ENCODE measurements at regions not wholly inside any gene's neighbourhood (a gene's known extent, or its start where the extent isn't known, plus 50 kb on each side); places are given as distances from the start of the nearest gene placed in this dataset.

DNA sequence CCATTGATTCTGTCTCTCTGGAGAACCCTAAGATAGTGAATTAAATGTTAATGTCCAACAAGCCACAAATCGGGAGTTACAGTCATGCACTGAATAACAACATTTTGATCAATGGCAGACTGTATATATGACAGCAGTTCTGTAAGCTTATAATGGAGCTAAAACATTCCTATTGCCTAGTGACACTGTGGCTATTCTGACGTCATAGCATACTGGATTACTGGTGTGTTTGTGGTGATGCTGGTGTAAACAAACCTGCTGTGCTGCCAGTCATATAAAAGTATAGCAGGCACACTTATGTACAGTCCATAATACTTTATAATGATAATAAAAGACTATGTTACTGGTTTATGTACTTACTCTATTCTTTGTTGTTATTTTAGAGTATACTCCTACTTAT lies 56.7 kb upstream of the BICD1 start:
- no peak overlapping the region for H3K4me3 Mint-ChIP-seq
- H3K9me3 Mint-ChIP-seq (ENCODE audit: insufficient read depth) = peaks cover 13% of the 10 kb centered on the region
- no peak for DNase-seq
- no peak overlapping the region for H3K27ac Mint-ChIP-seq
- ATAC-seq = no peak
- POLR2A ChIA-PET = no interaction called here
- CTCF ChIA-PET = no interaction called here
- H3K4me1 Mint-ChIP-seq (ENCODE audit: low read depth) = peaks cover 11% of the 10 kb centered on the region
- no peaks in the 10 kb centered on the region for H3K27me3 Mint-ChIP-seq (ENCODE audit: low read depth)
- H3K36me3 Mint-ChIP-seq (ENCODE audit: low read depth) = peaks cover 8% of the 10 kb centered on the region

DNA sequence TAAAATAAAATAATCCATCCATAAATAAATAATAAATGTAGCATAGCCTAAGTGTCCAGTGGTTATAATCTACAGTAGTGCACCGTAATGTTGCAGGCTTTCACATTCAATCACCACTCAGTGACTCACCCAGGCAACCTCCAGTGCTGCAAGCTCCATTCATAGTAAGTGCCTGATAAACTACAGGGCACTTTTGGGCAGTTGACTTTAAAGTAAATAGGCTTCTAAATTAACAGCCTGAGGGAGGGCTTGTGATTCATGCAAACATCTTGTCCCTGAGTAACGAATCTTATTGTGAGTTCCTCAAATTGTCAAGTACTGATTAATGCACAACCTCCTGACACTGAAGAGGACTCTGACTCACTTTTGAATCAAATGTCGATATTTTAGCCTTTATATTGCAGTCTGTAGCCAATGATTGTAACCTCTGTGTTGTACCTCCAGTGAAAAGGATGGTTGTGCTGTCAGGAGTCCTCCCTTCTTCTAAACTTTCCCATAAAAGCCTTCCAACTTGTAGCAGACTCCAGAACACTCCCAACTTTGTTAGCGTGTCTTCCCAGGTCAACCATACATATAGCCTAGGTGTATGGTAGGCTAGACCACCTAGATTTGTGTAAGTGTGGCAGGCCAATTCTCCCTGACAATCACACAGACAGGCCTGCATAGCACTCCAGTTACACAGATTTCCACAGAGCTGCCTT lies 55.0 kb upstream of the BICD1 start:
- Mint-ChIP-seq H3K27me3 (ENCODE audit: low read depth) (no peaks in the 10 kb centered on the region), H3K9me3 (ENCODE audit: insufficient read depth) (peaks cover 10% of the 10 kb centered on the region), H3K4me3 (no peak overlapping the region), H3K36me3 (ENCODE audit: low read depth) (peaks cover 4% of the 10 kb centered on the region), H3K27ac (no peak overlapping the region), H3K4me1 (ENCODE audit: low read depth) (peaks cover 7% of the 10 kb centered on the region)
- no peak for ATAC-seq
- DNase-seq = no peak
- POLR2A ChIA-PET = interaction anchor here (1.0 kb wide), 1 partner anchor 393 kb away, joined by 3 read pairs; the partner anchor contains the start of gene ETFBKMT
- CTCF ChIA-PET = interaction anchor here (1.2 kb wide), 1 partner anchor 24 kb away, joined by 3 read pairs; no protein-coding TSS in a partner anchor

DNA sequence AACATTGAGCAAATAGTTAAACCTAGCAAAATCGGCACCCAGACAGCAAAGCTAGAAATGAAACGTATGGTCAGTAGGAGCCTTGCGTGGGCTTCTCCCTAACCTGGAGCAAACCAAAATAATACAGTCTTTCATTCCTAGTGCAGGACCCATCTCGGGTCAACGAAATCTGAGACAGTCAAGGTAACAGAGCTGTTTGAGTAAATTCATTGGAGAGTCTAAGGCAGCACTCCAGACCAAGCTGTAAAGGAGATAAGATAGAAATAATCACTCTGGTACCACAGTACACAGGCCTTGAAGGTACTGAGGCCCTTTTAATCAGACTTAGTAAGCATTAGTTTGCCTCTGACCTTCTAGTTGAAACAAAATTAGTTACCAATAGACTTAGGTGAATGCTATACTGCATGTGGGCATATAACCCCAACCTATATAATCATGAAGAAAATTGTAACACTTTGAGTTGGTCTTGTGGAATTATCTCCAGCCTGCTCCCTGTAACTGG lies 54.4 kb upstream of the BICD1 start:
- H3K27ac Mint-ChIP-seq = no peak overlapping the region
- peaks cover 10% of the 10 kb centered on the region for H3K9me3 Mint-ChIP-seq (ENCODE audit: insufficient read depth)
- DNase-seq (no peak), ATAC-seq (no peak)
- ChIA-PET POLR2A (no interaction called here), CTCF (no interaction called here)
- no peaks in the 10 kb centered on the region for H3K27me3 Mint-ChIP-seq (ENCODE audit: low read depth)
- H3K4me3 Mint-ChIP-seq = no peak overlapping the region
- H3K36me3 Mint-ChIP-seq (ENCODE audit: low read depth) = peaks cover 4% of the 10 kb centered on the region
- H3K4me1 Mint-ChIP-seq (ENCODE audit: low read depth) = peaks cover 7% of the 10 kb centered on the region

DNA sequence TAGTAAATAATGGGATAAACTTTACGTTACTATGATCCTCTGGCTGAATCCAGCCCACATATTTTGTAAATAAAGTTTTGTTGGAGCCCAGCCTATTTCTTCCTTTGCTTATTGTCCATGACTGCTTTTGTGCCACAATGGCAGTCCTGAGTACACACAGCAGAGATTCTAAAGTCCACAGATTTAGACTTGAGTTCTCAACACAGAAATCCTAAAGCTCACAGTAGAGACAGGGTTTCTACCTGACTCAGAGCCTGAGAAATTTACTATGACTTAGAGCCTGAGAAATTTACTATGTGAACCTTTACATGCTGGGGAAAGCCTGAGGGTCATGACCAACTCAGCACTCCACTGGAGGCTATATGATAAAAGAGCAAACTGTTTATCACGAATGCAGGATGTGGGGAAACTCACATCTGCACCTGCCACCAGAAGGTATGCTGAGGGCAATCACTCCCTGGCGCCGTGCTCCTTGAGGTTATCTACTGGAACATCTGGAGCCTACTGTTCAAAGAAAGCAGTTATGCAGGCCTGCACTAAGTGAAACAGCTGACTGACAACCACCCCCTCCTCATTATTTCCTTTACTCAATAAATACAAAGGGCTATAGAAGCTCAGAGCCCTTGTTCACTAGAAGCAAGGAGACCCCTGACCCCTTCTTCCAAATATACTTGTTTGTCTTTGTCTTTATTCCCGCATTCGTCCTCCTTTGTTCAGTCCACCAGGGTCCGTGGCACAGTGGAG lies 52.6 kb upstream of the BICD1 start:
- H3K4me3 Mint-ChIP-seq = no peak overlapping the region
- H3K27me3 Mint-ChIP-seq (ENCODE audit: low read depth) = no peaks in the 10 kb centered on the region
- POLR2A ChIA-PET = interaction anchor here (0.9 kb wide), 1 partner anchor 95 kb away, joined by 4 read pairs; the partner anchor contains the start of gene RESF1
- H3K4me1 Mint-ChIP-seq (ENCODE audit: low read depth) = peaks cover 3% of the 10 kb centered on the region
- CTCF ChIA-PET = no interaction called here
- ATAC-seq = no peak
- no peak overlapping the region for H3K27ac Mint-ChIP-seq
- H3K36me3 Mint-ChIP-seq (ENCODE audit: low read depth) = peaks cover 4% of the 10 kb centered on the region
- no peak for DNase-seq
- peaks cover 10% of the 10 kb centered on the region for H3K9me3 Mint-ChIP-seq (ENCODE audit: insufficient read depth)

Data from activated CD8-positive, alpha-beta T cell treated with anti-CD3 and anti-CD28 coated beads, Interleukin-2, amount 10 ng/mL, durations not matched to agents 7 days and 5 days (primary cell).